Kidney (tissue), 13 donors: ENCODE measurements at regions not wholly inside any gene's neighbourhood (a gene's known extent, or its start where the extent isn't known, plus 50 kb on each side); places are given as distances from the start of the nearest gene placed in this dataset.

Experiments
- DNase-seq, 5 donors: peaks; one replicate each; pipeline ENCODE4 v3.0.0-alpha.2; 2013 to 2020
- FAIRE-seq: peaks from 2 replicates; lab custom pipeline; 2012; peaks lifted over from hg19 to GRCh38; lab: Jason Lieb, UNC
- H3K27ac ChIP-seq, 2 donors: one replicate each; pipeline ENCODE4 v1.7.0; 2013; ENCODE audit warnings: low read depth in 2 of 2, low read length in 2 of 2, inconsistent platforms in 1 of 2
- H3K27me3 ChIP-seq: one replicate; pipeline ENCODE4 v1.7.1; 2013; ENCODE audit warnings: low read length, inconsistent platforms; ENCODE audit not compliant: control insufficient read depth, insufficient read depth
- H3K36me3 ChIP-seq, 3 donors: one replicate each; pipeline versions ENCODE4 v1.7.0 to v1.7.1; 2013; ENCODE audit warnings: low read length in 3 of 3, control low read depth in 1 of 3, inconsistent platforms in 1 of 3; ENCODE audit not compliant: insufficient read depth in 3 of 3, control insufficient read depth in 2 of 3
- H3K4me1 ChIP-seq, 3 donors: one replicate each; pipeline versions ENCODE4 v1.7.0 to v1.7.1; 2013; ENCODE audit warnings: low read length in 3 of 3, inconsistent platforms in 1 of 3, low read depth in 1 of 3; ENCODE audit not compliant: control insufficient read depth in 2 of 3, insufficient read depth in 2 of 3
- H3K4me3 ChIP-seq, 3 donors: one replicate each; pipeline versions ENCODE4 v1.7.0 to v1.8.1; 2013; ENCODE audit warnings: low read length in 3 of 3, control low read depth in 1 of 3, inconsistent platforms in 1 of 3
- H3K9ac ChIP-seq, 3 donors: one replicate each; pipeline versions ENCODE4 v1.7.0 to v1.7.1; 2013; ENCODE audit warnings: low read length in 3 of 3, control low read depth in 1 of 3, inconsistent platforms in 1 of 3
- H3K9me3 ChIP-seq, 3 donors: one replicate each; pipeline versions ENCODE4 v1.7.0 to v1.7.1; 2013; ENCODE audit warnings: low read length in 3 of 3, control low read depth in 1 of 3, inconsistent platforms in 1 of 3; ENCODE audit not compliant: control insufficient read depth in 2 of 3, insufficient read depth in 1 of 3
- CTCF ChIP-seq: IDR thresholded peaks from 3 replicates; pipeline ENCODE4 v1.5.1; 2012; ENCODE audit warnings: mild to moderate bottlenecking, moderate library complexity, borderline replicate concordance; ENCODE audit not compliant: insufficient read depth; ENCODE audit errors: extremely low read depth
- intact Hi-C: fragments of 100-400 bp; cut with DNase I; formaldehyde crosslinking; loops from one replicate; pipeline ENCODE4 v1.11.1; 2022
- donor health status: control.
- donor health status: control.
- donor health status: control.
- donor health status: control.
- donor health status: control.
- donor health status: DM: yes; HTN: yes; CAD: no.
- donor health status: Normal renal cell carcinoma (clear cell type).

- H3K9ac ChIP-seq = no peak overlapping the region
- no peaks in the 10 kb centered on the region for H3K36me3 ChIP-seq
- H3K9me3 ChIP-seq = no peaks in the 10 kb centered on the region
- no peaks in the 10 kb centered on the region for H3K27me3 ChIP-seq
- FAIRE-seq (no peak), DNase-seq (no peak)
- H3K4me3 ChIP-seq = no peak overlapping the region
- intact Hi-C loops = no loop called here
- H3K4me1 ChIP-seq = no peaks in the 10 kb centered on the region
- H3K27ac ChIP-seq = no peak overlapping the region
- no peak for TF ChIP-seq CTCF
These were observed 124.3 kb upstream of the NTM start for GRCh38 chr11:131246156-131246555.

GRCh38 chr11:131246663-131247062, 123.8 kb upstream of the NTM start:
- no peak overlapping the region for H3K27ac ChIP-seq
- H3K9ac ChIP-seq = no peak overlapping the region
- H3K4me3 ChIP-seq = no peak overlapping the region
- H3K4me1 ChIP-seq = no peaks in the 10 kb centered on the region
- H3K9me3 ChIP-seq = no peaks in the 10 kb centered on the region
- FAIRE-seq (no peak), DNase-seq (peak in 4 of 5 donors; percentile 60 to 76 (median 68))
- H3K27me3 ChIP-seq = no peaks in the 10 kb centered on the region
- TF ChIP-seq CTCF = peak; percentile 28
- H3K36me3 ChIP-seq = no peaks in the 10 kb centered on the region
- intact Hi-C loops = no loop called here

DNA sequence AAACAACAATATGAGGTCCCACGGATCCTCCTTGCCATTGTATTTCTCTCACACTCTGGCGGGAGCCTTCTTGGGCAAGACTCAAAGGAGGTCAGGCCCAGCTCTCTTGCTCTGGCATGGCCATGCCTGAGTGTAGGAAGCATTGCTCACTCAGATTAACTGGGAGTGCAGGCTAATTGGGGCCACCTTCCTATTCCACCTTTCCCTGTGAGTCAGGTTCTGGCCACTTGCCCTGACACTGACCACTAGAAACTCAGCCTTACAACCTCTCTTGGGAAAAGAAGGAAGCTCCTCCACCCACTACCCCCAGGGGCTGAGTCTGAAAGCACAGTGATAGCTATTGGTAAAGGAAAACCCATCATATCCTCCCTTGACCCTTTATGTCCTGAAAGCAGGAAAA, 121.8 kb upstream of the NTM start:
- H3K27me3 ChIP-seq = no peaks in the 10 kb centered on the region
- intact Hi-C loops = no loop called here
- H3K27ac ChIP-seq = no peak overlapping the region
- H3K9ac ChIP-seq = no peak overlapping the region
- H3K4me3 ChIP-seq = no peak overlapping the region
- no peaks in the 10 kb centered on the region for H3K9me3 ChIP-seq
- TF ChIP-seq CTCF = no peak
- DNase-seq (no peak), FAIRE-seq (no peak)
- no peaks in the 10 kb centered on the region for H3K36me3 ChIP-seq
- no peaks in the 10 kb centered on the region for H3K4me1 ChIP-seq

DNA sequence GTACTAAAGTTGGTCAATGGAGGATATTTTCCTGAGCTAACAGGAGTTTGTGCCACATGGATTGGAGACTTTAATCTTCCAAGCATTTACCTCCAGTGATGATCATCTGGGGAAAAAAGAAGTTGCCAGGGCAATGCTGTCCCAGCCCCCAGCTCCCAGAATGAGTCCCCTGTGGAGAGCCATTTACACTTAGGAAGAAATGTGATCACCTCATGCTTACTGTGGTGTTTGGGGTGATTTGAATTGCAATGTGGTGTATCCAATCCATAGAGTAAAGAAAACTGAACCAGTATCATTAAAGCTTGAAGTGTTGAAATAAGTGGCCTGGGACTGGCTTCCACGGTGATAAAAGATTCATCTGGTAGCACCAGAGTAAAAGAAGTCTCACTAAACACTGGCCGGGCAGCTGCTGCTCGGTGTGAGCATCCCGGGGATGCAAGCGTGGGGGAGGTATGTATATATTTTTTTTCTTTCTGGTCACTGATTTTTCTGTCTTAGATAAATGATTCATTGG, 117.2 kb upstream of the NTM start:
- no peaks in the 10 kb centered on the region for H3K4me1 ChIP-seq
- DNase-seq (peak in 2 of 5 donors; percentile 25 to 39), FAIRE-seq (no peak)
- no peaks in the 10 kb centered on the region for H3K9me3 ChIP-seq
- H3K36me3 ChIP-seq = no peaks in the 10 kb centered on the region
- H3K27ac ChIP-seq = no peak overlapping the region
- H3K4me3 ChIP-seq = no peak overlapping the region
- H3K27me3 ChIP-seq = no peaks in the 10 kb centered on the region
- TF ChIP-seq CTCF = no peak
- H3K9ac ChIP-seq = no peak overlapping the region
- intact Hi-C loops = no loop called here
